H9 (cell line): ENCODE measurements at regions not wholly inside any gene's neighbourhood (a gene's known extent, or its start where the extent isn't known, plus 50 kb on each side); places are given as distances from the start of the nearest gene placed in this dataset.

Experiments
- DNase-seq: peaks from one replicate; pipeline ENCODE4 v3.0.0-alpha.2; 2017
- H2AFZ ChIP-seq: one replicate; pipeline ENCODE4 v1.6.1; 2013; ENCODE audit warnings: mild to moderate bottlenecking, low read length, control low read depth, moderate library complexity
- H2AK5ac ChIP-seq: 2 replicates; pipeline ENCODE4 v1.6.1; 2013; ENCODE audit warnings: low read length, control low read depth, mixed read lengths; ENCODE audit not compliant: insufficient read length
- H2BK120ac ChIP-seq: one replicate; pipeline ENCODE4 v1.6.1; 2013; ENCODE audit warnings: low read depth, mild to moderate bottlenecking, low read length, control low read depth, inconsistent platforms; ENCODE audit not compliant: poor library complexity, severe bottlenecking
- H2BK12ac ChIP-seq: 2 replicates; pipeline ENCODE4 v1.6.1; 2013; ENCODE audit warnings: low read length, control low read depth, mixed read lengths, low read depth; ENCODE audit not compliant: insufficient read length
- H2BK15ac ChIP-seq: 2 replicates; pipeline ENCODE4 v1.6.1; 2013; ENCODE audit warnings: low read depth, low read length, control low read depth
- H2BK20ac ChIP-seq: one replicate; pipeline ENCODE4 v1.6.1; 2013; ENCODE audit warnings: low read depth, mild to moderate bottlenecking, low read length, control low read depth, inconsistent platforms; ENCODE audit not compliant: poor library complexity, severe bottlenecking
- H2BK5ac ChIP-seq: 2 replicates; pipeline ENCODE4 v1.6.1; 2013; ENCODE audit warnings: low read length, control low read depth, mixed read lengths; ENCODE audit not compliant: insufficient read length
- H3K14ac ChIP-seq: 2 replicates; pipeline ENCODE4 v1.6.1; 2013; ENCODE audit warnings: low read length, control low read depth; ENCODE audit not compliant: insufficient read depth
- H3K18ac ChIP-seq: 2 replicates; pipeline ENCODE4 v1.6.1; 2013; ENCODE audit warnings: low read depth, mild to moderate bottlenecking, mixed read lengths, low read length, control low read depth; ENCODE audit not compliant: insufficient read length
- H3K23ac ChIP-seq: 2 replicates; pipeline ENCODE4 v1.6.1; 2013; ENCODE audit warnings: low read length, control low read depth, mixed read lengths, low read depth; ENCODE audit not compliant: insufficient read length
- H3K23me2 ChIP-seq: 2 replicates; pipeline ENCODE4 v1.6.1; 2013; ENCODE audit warnings: low read depth, mild to moderate bottlenecking, mixed read lengths, low read length, control low read depth; ENCODE audit not compliant: insufficient read length, poor library complexity, severe bottlenecking
- H3K27ac ChIP-seq: 2 replicates; pipeline ENCODE4 v1.5.1; 2013; ENCODE audit warnings: low read length, control low read depth, mixed read lengths, low read depth; ENCODE audit not compliant: insufficient read length
- H3K27me3 ChIP-seq: 2 replicates; pipeline ENCODE4 v1.6.1; 2013; ENCODE audit warnings: low read length, control low read depth, inconsistent platforms; ENCODE audit not compliant: insufficient read depth
- H3K4ac ChIP-seq: 2 replicates; pipeline ENCODE4 v1.6.1; 2013; ENCODE audit warnings: low read depth, mild to moderate bottlenecking, control low read depth, inconsistent platforms, low read length, moderate library complexity
- H3K4me1 ChIP-seq: 2 replicates; pipeline ENCODE4 v1.6.1; 2013; ENCODE audit warnings: low read length, control low read depth, inconsistent platforms; ENCODE audit not compliant: insufficient read depth
- H3K4me2 ChIP-seq: 2 replicates; pipeline ENCODE4 v1.6.1; 2013; ENCODE audit warnings: low read length, control low read depth, mixed read lengths; ENCODE audit not compliant: insufficient read length, insufficient read depth
- H3K56ac ChIP-seq: 2 replicates; pipeline ENCODE4 v1.6.1; 2013; ENCODE audit warnings: low read depth, mild to moderate bottlenecking, mixed read lengths, low read length, control low read depth; ENCODE audit not compliant: insufficient read length
- H3K79me1 ChIP-seq: 2 replicates; pipeline ENCODE4 v1.6.1; 2013; ENCODE audit warnings: low read depth, mild to moderate bottlenecking, moderate library complexity, low read length, control low read depth, inconsistent platforms; ENCODE audit not compliant: insufficient read depth, poor library complexity, severe bottlenecking
- H3K79me2 ChIP-seq: 2 replicates; pipeline ENCODE4 v1.6.1; 2013; ENCODE audit warnings: low read length, control low read depth, inconsistent platforms; ENCODE audit not compliant: insufficient read depth
- H3K9ac ChIP-seq: 2 replicates; pipeline ENCODE4 v1.6.1; 2013; ENCODE audit warnings: low read length, control low read depth, mixed read lengths; ENCODE audit not compliant: insufficient read length; ENCODE audit errors: extremely low read depth
- H3K9me3 ChIP-seq: one replicate; pipeline ENCODE4 v1.6.1; 2013; ENCODE audit warnings: low read depth, low read length, inconsistent platforms; ENCODE audit not compliant: control insufficient read depth
- H3T11ph ChIP-seq: one replicate; pipeline ENCODE4 v1.6.1; 2013; ENCODE audit warnings: mild to moderate bottlenecking, low read length, control low read depth, inconsistent platforms
- H4K20me1 ChIP-seq: one replicate; pipeline ENCODE4 v1.6.1; 2013; ENCODE audit not compliant: control insufficient read depth, insufficient read length, insufficient read depth
- H4K5ac ChIP-seq: 2 replicates; pipeline ENCODE4 v1.6.1; 2013; ENCODE audit warnings: low read depth, mild to moderate bottlenecking, mixed read lengths, low read length, control low read depth; ENCODE audit not compliant: insufficient read length
- H4K8ac ChIP-seq: replicated peaks from 2 replicates; pipeline ENCODE4 v1.6.1; 2013; ENCODE audit warnings: low read length, control low read depth, mixed read lengths, low read depth; ENCODE audit not compliant: insufficient read length
- H4K91ac ChIP-seq: 2 replicates; pipeline ENCODE4 v1.6.1; 2013; ENCODE audit warnings: low read depth, mild to moderate bottlenecking, moderate library complexity, mixed read lengths, low read length, control low read depth; ENCODE audit not compliant: insufficient read length
- H3K27ac Mint-ChIP-seq, 3 experiments: 2 replicates in 2 of 3; 3 replicates in 1 of 3; pipeline ENCODE4 v1.8.0; 2020 to 2021; ENCODE audit warnings: mixed read lengths in 3 of 3, mild to moderate bottlenecking in 1 of 3, moderate library complexity in 1 of 3
- H3K27me3 Mint-ChIP-seq: 2 replicates; pipeline ENCODE4 v1.8.0; 2021; ENCODE audit warnings: low read depth, mild to moderate bottlenecking, moderate library complexity, mixed read lengths
- H3K36me3 Mint-ChIP-seq, 3 experiments: 2 replicates in 2 of 3; 3 replicates in 1 of 3; pipeline ENCODE4 v1.8.0; 2020 to 2021; ENCODE audit warnings: low read depth in 3 of 3, mixed read lengths in 3 of 3; ENCODE audit not compliant: insufficient read depth in 1 of 3
- H3K4me1 Mint-ChIP-seq, 2 experiments: 2 replicates each; pipeline ENCODE4 v1.8.0; 2020; ENCODE audit warnings: mixed read lengths in 2 of 2
- H3K4me3 Mint-ChIP-seq, 2 experiments: 2 replicates in 1 of 2; 3 replicates in 1 of 2; pipeline ENCODE4 v1.8.0; 2020 to 2021; ENCODE audit warnings: mild to moderate bottlenecking in 2 of 2, mixed read lengths in 2 of 2, moderate library complexity in 1 of 2
- H3K9me3 Mint-ChIP-seq, 2 experiments: 2 replicates in 1 of 2; 3 replicates in 1 of 2; pipeline ENCODE4 v1.8.0; 2020; ENCODE audit warnings: mild to moderate bottlenecking in 2 of 2, mixed read lengths in 2 of 2, moderate library complexity in 1 of 2
- CTCF ChIP-seq: fragments of 200-600 bp; sonication (generic); conservative IDR thresholded peaks from 3 replicates; pipeline ENCODE4 v1.8.0; 2021; ENCODE audit warnings: antibody characterized with exemption, mild to moderate bottlenecking
- WGBS: extraction: QIAGEN DNeasy Blood & Tissue Kit; methylation state at CpG from one replicate; pipeline ENCODE4 v1.1.7; 2013; ENCODE audit warnings: missing lambda C conversion rate, low lambda C conversion rate, mixed read lengths; ENCODE audit not compliant: insufficient read length; ENCODE audit errors: extremely low coverage; 5-methylcytosine and 5-hydroxymethylcytosine counted together

GRCh38 chr18:40375837-40376236, 1579.2 kb upstream of the PIK3C3 start:
- Mint-ChIP-seq H3K4me1 (no peaks in the 10 kb centered on the region), H3K4me3 (no peak overlapping the region), H3K9me3 (no peaks in the 10 kb centered on the region), H3K36me3 (no peaks in the 10 kb centered on the region), H3K27me3 (no peaks in the 10 kb centered on the region), H3K27ac (no peak overlapping the region)
- no peak overlapping the region for H4K8ac ChIP-seq
- no peak overlapping the region for H2AK5ac ChIP-seq
- no peak overlapping the region for H4K91ac ChIP-seq
- no peaks in the 10 kb centered on the region for H3K9me3 ChIP-seq
- TF ChIP-seq CTCF: no peak
- no peaks in the 10 kb centered on the region for H3K79me1 ChIP-seq
- no peak overlapping the region for H2BK120ac ChIP-seq
- no peaks in the 10 kb centered on the region for H3K79me2 ChIP-seq
- H3K4me1 ChIP-seq: no peaks in the 10 kb centered on the region
- H3K9ac ChIP-seq: no peak overlapping the region
- H3K4me2 ChIP-seq: no peak overlapping the region
- H2BK15ac ChIP-seq: no peak overlapping the region
- H3K18ac ChIP-seq: no peak overlapping the region
- no peak overlapping the region for H3K27ac ChIP-seq
- no peak overlapping the region for H3K56ac ChIP-seq
- no peak overlapping the region for H3K4ac ChIP-seq
- no CpG with 5 or more reads among the region's 1 CpG for WGBS
- H3K23ac ChIP-seq: no peak overlapping the region
- H4K5ac ChIP-seq: no peak overlapping the region
- no peak overlapping the region for H2BK12ac ChIP-seq
- H2BK5ac ChIP-seq: no peak overlapping the region
- H3T11ph ChIP-seq: no peak overlapping the region
- no peak overlapping the region for H2AFZ ChIP-seq
- no peaks in the 10 kb centered on the region for H3K27me3 ChIP-seq
- no peak overlapping the region for H2BK20ac ChIP-seq
- no peaks in the 10 kb centered on the region for H4K20me1 ChIP-seq
- no peak for DNase-seq
- H3K23me2 ChIP-seq: no peaks in the 10 kb centered on the region
- H3K14ac ChIP-seq: no peak overlapping the region
